ENCODE measurements at regions not wholly inside any gene's neighbourhood (a gene's known extent, or its start where the extent isn't known, plus 50 kb on each side); places are given as distances from the start of the nearest gene placed in this dataset.

GRCh38 chrX:10086676-10087075 lies 70.1 kb upstream of the CLCN4 start:
- TF ChIP-seq CREB1 (CRISPR knock-in tag; IDR thresholded peaks at IDR 0.05; ENCODE audit: low read depth) (no peak), EZH2phosphoT487 (IDR thresholded peaks at IDR 0.05; ENCODE audit: unreplicated experiment) (no peak), EZH2 (IDR thresholded peaks at IDR 0.05; ENCODE audit: low read depth, unreplicated experiment) (no peak), POLR2AphosphoS5 (IDR thresholded peaks at IDR 0.05; ENCODE audit: low read depth) (no peak), STAT1 (IDR thresholded peaks at IDR 0.05; ENCODE audit: unreplicated experiment) (no peak), ZNF331 (CRISPR knock-in tag; IDR thresholded peaks at IDR 0.05; ENCODE audit: low read depth) (no peak), NANOG (IDR thresholded peaks at IDR 0.05; ENCODE audit: borderline replicate concordance) (no peak), ETS1 (IDR thresholded peaks at IDR 0.05) (no peak), JUNB (IDR thresholded peaks at IDR 0.05; ENCODE audit: unreplicated experiment) (no peak), ZNF462 (CRISPR knock-in tag; IDR thresholded peaks at IDR 0.05) (no peak), ZNF114 (CRISPR knock-in tag; IDR thresholded peaks at IDR 0.05) (no peak)
- TF ChIP-seq, protein P1, sequence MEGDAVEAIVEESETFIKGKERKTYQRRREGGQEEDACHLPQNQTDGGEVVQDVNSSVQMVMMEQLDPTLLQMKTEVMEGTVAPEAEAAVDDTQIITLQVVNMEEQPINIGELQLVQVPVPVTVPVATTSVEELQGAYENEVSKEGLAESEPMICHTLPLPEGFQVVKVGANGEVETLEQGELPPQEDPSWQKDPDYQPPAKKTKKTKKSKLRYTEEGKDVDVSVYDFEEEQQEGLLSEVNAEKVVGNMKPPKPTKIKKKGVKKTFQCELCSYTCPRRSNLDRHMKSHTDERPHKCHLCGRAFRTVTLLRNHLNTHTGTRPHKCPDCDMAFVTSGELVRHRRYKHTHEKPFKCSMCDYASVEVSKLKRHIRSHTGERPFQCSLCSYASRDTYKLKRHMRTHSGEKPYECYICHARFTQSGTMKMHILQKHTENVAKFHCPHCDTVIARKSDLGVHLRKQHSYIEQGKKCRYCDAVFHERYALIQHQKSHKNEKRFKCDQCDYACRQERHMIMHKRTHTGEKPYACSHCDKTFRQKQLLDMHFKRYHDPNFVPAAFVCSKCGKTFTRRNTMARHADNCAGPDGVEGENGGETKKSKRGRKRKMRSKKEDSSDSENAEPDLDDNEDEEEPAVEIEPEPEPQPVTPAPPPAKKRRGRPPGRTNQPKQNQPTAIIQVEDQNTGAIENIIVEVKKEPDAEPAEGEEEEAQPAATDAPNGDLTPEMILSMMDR (conservative IDR thresholded peaks at IDR 0.05; ENCODE audit: low read depth in 2 of 2) = no peak
- TF ChIP-seq, protein P2, sequence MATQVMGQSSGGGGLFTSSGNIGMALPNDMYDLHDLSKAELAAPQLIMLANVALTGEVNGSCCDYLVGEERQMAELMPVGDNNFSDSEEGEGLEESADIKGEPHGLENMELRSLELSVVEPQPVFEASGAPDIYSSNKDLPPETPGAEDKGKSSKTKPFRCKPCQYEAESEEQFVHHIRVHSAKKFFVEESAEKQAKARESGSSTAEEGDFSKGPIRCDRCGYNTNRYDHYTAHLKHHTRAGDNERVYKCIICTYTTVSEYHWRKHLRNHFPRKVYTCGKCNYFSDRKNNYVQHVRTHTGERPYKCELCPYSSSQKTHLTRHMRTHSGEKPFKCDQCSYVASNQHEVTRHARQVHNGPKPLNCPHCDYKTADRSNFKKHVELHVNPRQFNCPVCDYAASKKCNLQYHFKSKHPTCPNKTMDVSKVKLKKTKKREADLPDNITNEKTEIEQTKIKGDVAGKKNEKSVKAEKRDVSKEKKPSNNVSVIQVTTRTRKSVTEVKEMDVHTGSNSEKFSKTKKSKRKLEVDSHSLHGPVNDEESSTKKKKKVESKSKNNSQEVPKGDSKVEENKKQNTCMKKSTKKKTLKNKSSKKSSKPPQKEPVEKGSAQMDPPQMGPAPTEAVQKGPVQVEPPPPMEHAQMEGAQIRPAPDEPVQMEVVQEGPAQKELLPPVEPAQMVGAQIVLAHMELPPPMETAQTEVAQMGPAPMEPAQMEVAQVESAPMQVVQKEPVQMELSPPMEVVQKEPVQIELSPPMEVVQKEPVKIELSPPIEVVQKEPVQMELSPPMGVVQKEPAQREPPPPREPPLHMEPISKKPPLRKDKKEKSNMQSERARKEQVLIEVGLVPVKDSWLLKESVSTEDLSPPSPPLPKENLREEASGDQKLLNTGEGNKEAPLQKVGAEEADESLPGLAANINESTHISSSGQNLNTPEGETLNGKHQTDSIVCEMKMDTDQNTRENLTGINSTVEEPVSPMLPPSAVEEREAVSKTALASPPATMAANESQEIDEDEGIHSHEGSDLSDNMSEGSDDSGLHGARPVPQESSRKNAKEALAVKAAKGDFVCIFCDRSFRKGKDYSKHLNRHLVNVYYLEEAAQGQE (IDR thresholded peaks at IDR 0.05; ENCODE audit: unreplicated experiment) = no peak

All from GM23338 (cell line).